K562 (cell line): ENCODE measurements at regions not wholly inside any gene's neighbourhood (a gene's known extent, or its start where the extent isn't known, plus 50 kb on each side); places are given as distances from the start of the nearest gene placed in this dataset.
A peak's percentile ranks its signal among the peaks of the same experiment; 100 is the strongest.
"Not testable (repeated sequence)": the region's sequence is repeated elsewhere in the genome, so short reads cannot be mapped to it uniquely, and the experiment has no call there.

ENCODE experiments used
- ATAC-seq: fragments of 200-7000 bp; cut with Tn5 transposase; 3 replicates; pipeline ENCODE4 v1.9.1; 2020; ENCODE audit warnings: moderate library complexity
- BruUV-seq: library from RNA; stranded (reverse); fragments of 400-500 nt; replicated peaks from 2 replicates; lab custom pipeline; 2021; lab: Mats Ljungman, UMichigan
- CTCF ChIA-PET: fragments of 300-600 bp; formaldehyde crosslinking; extraction: SDS; loops from one replicate; lab custom pipeline; 2021; ENCODE audit warnings: low intra/inter-chr PET ratio; lab: Yijun Ruan, JAX
- POLR2A ChIA-PET: fragments of 300-600, 350-650 bp; sonication (Branson Sonifier 250); formaldehyde crosslinking; extraction: SDS; loops from one replicate; lab custom pipeline; 2021; ENCODE audit warnings: antibody characterized with exemption, inconsistent platforms; lab: Yijun Ruan, JAX
- DNase-seq, 4 experiments: peaks; one replicate each; pipeline versions ENCODE4 v3.0.0 to v3.0.0-alpha.2; 2011 to 2018; ENCODE audit warnings: low spot score in 3 of 4, mixed read lengths in 3 of 4; ENCODE audit errors: extremely low read depth in 1 of 4
- FAIRE-seq: peaks from 2 replicates; lab custom pipeline; 2011; peaks lifted over from hg19 to GRCh38; lab: Jason Lieb, UNC
- H2AFZ ChIP-seq: 2 replicates; pipeline ENCODE4 v1.6.0; 2011; ENCODE audit warnings: low read depth, low read length, control low read depth, inconsistent platforms
- H3K27ac ChIP-seq: fragments of 200-600 bp; 3 replicates; pipeline ENCODE4 v1.8.0; 2011; ENCODE audit warnings: low read depth, mild to moderate bottlenecking, control low read depth, inconsistent platforms, low read length, moderate library complexity, mixed read lengths; ENCODE audit errors: extremely low read depth
- H3K27me3 ChIP-seq, 2 experiments: fragments of 300-600 bp in 1 of 2; 2 replicates in 1 of 2; 3 replicates in 1 of 2; pipeline versions ENCODE4 v1.6.0 to v1.8.0; 2011; ENCODE audit warnings: inconsistent platforms in 2 of 2, low read length in 2 of 2, mild to moderate bottlenecking in 1 of 2, mixed read lengths in 1 of 2, moderate library complexity in 1 of 2; ENCODE audit not compliant: control insufficient read depth in 2 of 2, insufficient read depth in 2 of 2
- H3K36me3 ChIP-seq: fragments of 300-600 bp; 3 replicates; pipeline ENCODE4 v1.8.0; 2011; ENCODE audit warnings: mild to moderate bottlenecking, low read length, inconsistent platforms; ENCODE audit not compliant: control insufficient read depth, insufficient read depth
- H3K4me1 ChIP-seq, 2 experiments: fragments of 200-600 bp in 1 of 2; replicated peaks in 1 of 2; 2 replicates in 1 of 2; 3 replicates in 1 of 2; pipeline versions ENCODE4 v1.5.1 to v1.8.0; 2011; ENCODE audit warnings: inconsistent platforms in 2 of 2, low read length in 2 of 2, mild to moderate bottlenecking in 1 of 2, mixed read lengths in 1 of 2, moderate library complexity in 1 of 2; ENCODE audit not compliant: control insufficient read depth in 2 of 2, insufficient read depth in 2 of 2
- H3K4me2 ChIP-seq: 2 replicates; pipeline ENCODE4 v1.6.1; 2011; ENCODE audit warnings: low read length, control low read depth, inconsistent platforms, mixed read lengths; ENCODE audit not compliant: insufficient read depth
- H3K4me3 ChIP-seq: fragments of 200-600 bp; sonication (generic), shearing (Covaris generic); 2 replicates; pipeline ENCODE4 v1.5.1; 2016; ENCODE audit warnings: control low read depth, inconsistent platforms
- H3K79me2 ChIP-seq: fragments of 200-600 bp; 3 replicates; pipeline ENCODE4 v1.8.0; 2011; ENCODE audit warnings: low read length, inconsistent platforms; ENCODE audit not compliant: control insufficient read depth, insufficient read depth
- H3K9ac ChIP-seq, 2 experiments: 2 replicates each; pipeline versions ENCODE4 v1.6.0 to v1.6.1; 2011; ENCODE audit warnings: low read depth in 2 of 2, low read length in 2 of 2, control low read depth in 1 of 2, inconsistent platforms in 1 of 2, mild to moderate bottlenecking in 1 of 2, mixed read lengths in 1 of 2; ENCODE audit not compliant: insufficient read depth in 1 of 2
- H3K9me1 ChIP-seq: one replicate; pipeline ENCODE4 v1.6.0; 2011; ENCODE audit warnings: inconsistent platforms, mild to moderate bottlenecking, low read length, moderate library complexity; ENCODE audit not compliant: control insufficient read depth, insufficient read depth
- H3K9me3 ChIP-seq: replicated peaks from 2 replicates; pipeline ENCODE4 v1.5.1; 2011; ENCODE audit warnings: low read depth, low read length, inconsistent platforms; ENCODE audit not compliant: control insufficient read depth, insufficient read depth
- H4K20me1 ChIP-seq: replicated peaks from 2 replicates; pipeline ENCODE4 v1.6.1; 2011; ENCODE audit warnings: low read length, inconsistent platforms, mixed read lengths; ENCODE audit not compliant: control insufficient read depth, insufficient read depth
- MAZ ChIP-seq, 2 experiments: fragments of 450-650 bp in 1 of 2; sonication (generic) in 1 of 2; formaldehyde crosslinking; IDR thresholded peaks in 1 of 2; conservative IDR thresholded peaks in 1 of 2; 2 replicates each; pipeline versions ENCODE4 v1.4.0 to v1.5.0; 2020; ENCODE audit warnings: mild to moderate bottlenecking in 1 of 2, missing genetic modification reagents in 1 of 2
- MTA1 ChIP-seq: fragments of 450-650 bp; IDR thresholded peaks from 2 replicates; pipeline ENCODE4 v1.6.1; 2017; ENCODE audit warnings: borderline replicate concordance
- MXI1 ChIP-seq: IDR thresholded peaks from 2 replicates; pipeline ENCODE4 v1.6.1; 2011; ENCODE audit warnings: low read depth, mild to moderate bottlenecking, improper control_type of control experiment, low read length
- RBM25 ChIP-seq: fragments of 200-400 bp; formaldehyde crosslinking; IDR thresholded peaks from 2 replicates; pipeline ENCODE4 v1.6.1; 2018; ENCODE audit warnings: low read length, low read depth, moderate library complexity; ENCODE audit not compliant: severe bottlenecking
- TEAD4 ChIP-seq, 2 experiments: sonication (generic) in 1 of 2; formaldehyde crosslinking in 1 of 2; IDR thresholded peaks; 2 replicates each; pipeline versions ENCODE4 v1.6.1 to v1.8.0; 2012 to 2022; ENCODE audit warnings: borderline replicate concordance in 1 of 2, inconsistent platforms in 1 of 2, low read length in 1 of 2, mild to moderate bottlenecking in 1 of 2, missing genetic modification reagents in 1 of 2
- TRIM28 ChIP-seq: fragments of 450-650 bp; IDR thresholded peaks from 2 replicates; pipeline ENCODE4 v1.6.1; 2017
- WGBS: fragments of 100-300 bp; shearing (Covaris generic); methylation state at CpG from one replicate; pipeline ENCODE4 v1.1.6; 2016; ENCODE audit warnings: low coverage, mixed read lengths; ENCODE audit not compliant: insufficient coverage; ENCODE audit errors: missing lambda C conversion rate; 5-methylcytosine and 5-hydroxymethylcytosine counted together
- in situ Hi-C: fragments of 300-500 bp; cut with MboI; formaldehyde crosslinking; loops from 4 replicates; pipeline ENCODE4 v1.15.0; 2018; ENCODE audit warnings: inconsistent platforms, mixed read lengths
- intact Hi-C: fragments of 100-400 bp; cut with micrococcal nuclease; formaldehyde crosslinking; loops from 2 replicates; pipeline ENCODE4 v1.14.2; 2022
- TF ChIP-seq, protein P1 (sequence below): fragments of 450-650 bp; IDR thresholded peaks from 2 replicates; pipeline ENCODE4 v1.6.1; 2016; ENCODE audit warnings: mild to moderate bottlenecking

GRCh38 chr2:55124682-55125081, 74.4 kb upstream of the RTN4 start:
- in situ Hi-C loops, H3K27ac ChIP-seq, H3K79me2 ChIP-seq, BruUV-seq, CTCF ChIA-PET, H3K9me1 ChIP-seq, intact Hi-C loops, ATAC-seq, H3K27me3 ChIP-seq, H3K9ac ChIP-seq, H3K4me3 ChIP-seq, H4K20me1 ChIP-seq, H3K4me2 ChIP-seq, FAIRE-seq, H3K9me3 ChIP-seq, H2AFZ ChIP-seq, DNase-seq, H3K36me3 ChIP-seq: not testable (repeated sequence)
- POLR2A ChIA-PET: interaction anchor here (1.0 kb wide), 1 partner anchor 74 kb away, joined by 6 read pairs; the partner anchor contains the start of gene RTN4
- H3K4me1 ChIP-seq: peaks cover 22 to 45% of the 10 kb centered on the region in 2 experiments
- TF ChIP-seq RBM25 (peak; percentile 68), TRIM28 (peak; percentile 52; the same call in 1 of the 2 replicates)
- 76% methylated on average over 2 of the region's 2 CpGs for WGBS

- no peaks in the 10 kb centered on the region for H4K20me1 ChIP-seq
- no peak overlapping the region for H3K4me2 ChIP-seq
- no peak overlapping the region for H3K4me3 ChIP-seq
- no peaks in the 10 kb centered on the region for H3K27me3 ChIP-seq
- no peak for TF ChIP-seq MTA1
- peak; percentile 13; the same call in 1 of the 2 replicates for TF ChIP-seq TEAD4 (IDR thresholded peaks at IDR 0.05; ENCODE audit: low read length)
- TF ChIP-seq TEAD4 (CRISPR knock-in tag; IDR thresholded peaks at IDR 0.05; ENCODE audit: borderline replicate concordance): no peak
- TF ChIP-seq MAZ (CRISPR knock-in tag; conservative IDR thresholded peaks at IDR 0.05 in 1 of 2, IDR thresholded peaks at IDR 0.05 in 1 of 2): 0 out of 4 replicates have a peak, but pooled peaks of 1 of the 2 experiments have one; percentile 35
- no peak for TF ChIP-seq MXI1
- TF ChIP-seq, protein P1, sequence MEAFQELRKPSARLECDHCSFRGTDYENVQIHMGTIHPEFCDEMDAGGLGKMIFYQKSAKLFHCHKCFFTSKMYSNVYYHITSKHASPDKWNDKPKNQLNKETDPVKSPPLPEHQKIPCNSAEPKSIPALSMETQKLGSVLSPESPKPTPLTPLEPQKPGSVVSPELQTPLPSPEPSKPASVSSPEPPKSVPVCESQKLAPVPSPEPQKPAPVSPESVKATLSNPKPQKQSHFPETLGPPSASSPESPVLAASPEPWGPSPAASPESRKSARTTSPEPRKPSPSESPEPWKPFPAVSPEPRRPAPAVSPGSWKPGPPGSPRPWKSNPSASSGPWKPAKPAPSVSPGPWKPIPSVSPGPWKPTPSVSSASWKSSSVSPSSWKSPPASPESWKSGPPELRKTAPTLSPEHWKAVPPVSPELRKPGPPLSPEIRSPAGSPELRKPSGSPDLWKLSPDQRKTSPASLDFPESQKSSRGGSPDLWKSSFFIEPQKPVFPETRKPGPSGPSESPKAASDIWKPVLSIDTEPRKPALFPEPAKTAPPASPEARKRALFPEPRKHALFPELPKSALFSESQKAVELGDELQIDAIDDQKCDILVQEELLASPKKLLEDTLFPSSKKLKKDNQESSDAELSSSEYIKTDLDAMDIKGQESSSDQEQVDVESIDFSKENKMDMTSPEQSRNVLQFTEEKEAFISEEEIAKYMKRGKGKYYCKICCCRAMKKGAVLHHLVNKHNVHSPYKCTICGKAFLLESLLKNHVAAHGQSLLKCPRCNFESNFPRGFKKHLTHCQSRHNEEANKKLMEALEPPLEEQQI: no peak
- TF ChIP-seq, all 486 proteins: peak for 2
- DNase-seq (no peak), FAIRE-seq (no peak), ATAC-seq (no peak)
- POLR2A ChIA-PET: interaction anchor here (1.0 kb wide), 1 partner anchor 73 kb away, joined by 6 read pairs; the partner anchor contains the start of gene RTN4
- no peaks in the 10 kb centered on the region for H3K9me3 ChIP-seq
- H3K79me2 ChIP-seq: no peaks in the 10 kb centered on the region
- CTCF ChIA-PET: no interaction called here
- intact Hi-C loops: no loop called here
- H3K9ac ChIP-seq: no peak overlapping the region
- no peaks in the 10 kb centered on the region for H3K9me1 ChIP-seq
- H3K36me3 ChIP-seq: no peaks in the 10 kb centered on the region
- H2AFZ ChIP-seq: no peak overlapping the region
- BruUV-seq: no TSS peak
- 54% methylated on average over 2 of the region's 2 CpGs for WGBS
- in situ Hi-C loops: no loop called here
- H3K4me1 ChIP-seq: peaks cover 25 to 49% of the 10 kb centered on the region in 2 experiments
- no peak overlapping the region for H3K27ac ChIP-seq
Measured at GRCh38 chr2:55123851-55124269, 73.6 kb upstream of the RTN4 start.
